Endodermal cell (in vitro differentiated cells): ENCODE measurements at regions not wholly inside any gene's neighbourhood (a gene's known extent, or its start where the extent isn't known, plus 50 kb on each side); places are given as distances from the start of the nearest gene placed in this dataset.

ENCODE experiments used
- DNase-seq: peaks from one replicate; pipeline ENCODE4 v3.0.0-alpha.2; 2017
- H3K27ac ChIP-seq: 2 replicates; pipeline ENCODE4 v1.5.1; 2013; ENCODE audit warnings: mild to moderate bottlenecking, low read depth, low read length, moderate library complexity
- H3K27me3 ChIP-seq: 2 replicates; pipeline ENCODE4 v1.6.1; 2013; ENCODE audit warnings: mild to moderate bottlenecking, low read length, moderate library complexity; ENCODE audit not compliant: insufficient read depth, control insufficient read depth, poor library complexity, severe bottlenecking
- H3K36me3 ChIP-seq: 2 replicates; pipeline ENCODE4 v1.7.0; 2013; ENCODE audit warnings: mild to moderate bottlenecking, low read length, moderate library complexity; ENCODE audit not compliant: control insufficient read depth, insufficient read depth
- H3K4me1 ChIP-seq: one replicate; pipeline ENCODE4 v1.7.0; 2013; ENCODE audit warnings: low read length; ENCODE audit not compliant: control insufficient read depth, insufficient read depth
- H3K4me3 ChIP-seq: 2 replicates; pipeline ENCODE4 v1.5.1; 2013; ENCODE audit warnings: mild to moderate bottlenecking, low read length, moderate library complexity
- H3K9ac ChIP-seq: 2 replicates; pipeline ENCODE4 v1.6.1; 2013; ENCODE audit warnings: mild to moderate bottlenecking, low read length, moderate library complexity; ENCODE audit not compliant: poor library complexity, severe bottlenecking; ENCODE audit errors: extremely low read depth
- H3K9me3 ChIP-seq: 2 replicates; pipeline ENCODE4 v1.6.1; 2013; ENCODE audit warnings: mild to moderate bottlenecking, low read length, moderate library complexity; ENCODE audit not compliant: control insufficient read depth
- H3K27ac Mint-ChIP-seq: 2 replicates; pipeline ENCODE4 v1.8.0; 2020; ENCODE audit warnings: mixed read lengths
- H3K27me3 Mint-ChIP-seq: 2 replicates; pipeline ENCODE4 v1.8.0; 2021; ENCODE audit warnings: mild to moderate bottlenecking, mixed read lengths; ENCODE audit not compliant: insufficient read depth
- H3K36me3 Mint-ChIP-seq: 2 replicates; pipeline ENCODE4 v1.8.0; 2020; ENCODE audit warnings: low read depth, mixed read lengths
- H3K4me1 Mint-ChIP-seq: 2 replicates; pipeline ENCODE4 v1.8.0; 2020; ENCODE audit warnings: mixed read lengths
- H3K4me3 Mint-ChIP-seq: 2 replicates; pipeline ENCODE4 v1.8.0; 2020; ENCODE audit warnings: mild to moderate bottlenecking, moderate library complexity, mixed read lengths
- H3K9me3 Mint-ChIP-seq: 2 replicates; pipeline ENCODE4 v1.8.0; 2020; ENCODE audit warnings: mild to moderate bottlenecking, mixed read lengths
- WGBS, 2 experiments: methylation state at CpG; one replicate each; pipeline versions ENCODE4 v1.1.5 to v1.1.7; 2013; ENCODE audit warnings: missing lambda C conversion rate in 2 of 2, mixed read lengths in 1 of 2; ENCODE audit not compliant: insufficient coverage in 1 of 2, insufficient read length in 1 of 2; 5-methylcytosine and 5-hydroxymethylcytosine counted together
- TF ChIP-seq, protein P1 (sequence below): fragments of 200-600 bp; sonication (generic); conservative IDR thresholded peaks from 2 replicates; pipeline ENCODE4 v1.5.0; 2021; ENCODE audit warnings: antibody characterized with exemption, mild to moderate bottlenecking

DNA sequence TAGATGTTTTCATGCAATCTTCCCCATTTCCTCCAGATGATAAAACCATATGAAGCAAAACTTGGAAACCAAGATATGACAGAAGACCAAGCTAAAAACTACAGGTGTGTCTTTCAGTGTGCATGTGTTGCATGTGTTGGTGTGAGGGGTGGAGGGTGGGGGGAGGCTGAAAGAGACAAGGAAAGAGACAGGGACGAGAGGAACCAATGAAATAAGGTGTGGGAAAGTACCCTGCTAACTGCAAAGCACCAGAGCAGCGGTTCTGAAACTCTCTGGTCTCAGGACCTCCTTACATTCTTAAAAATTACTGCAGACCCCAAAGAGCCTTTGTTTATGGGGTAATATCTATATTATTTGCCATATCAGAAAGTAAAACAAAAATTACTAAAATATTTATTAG lies 87.4 kb upstream of the HIVEP3 start:
- no peak overlapping the region for H3K4me3 Mint-ChIP-seq

DNA sequence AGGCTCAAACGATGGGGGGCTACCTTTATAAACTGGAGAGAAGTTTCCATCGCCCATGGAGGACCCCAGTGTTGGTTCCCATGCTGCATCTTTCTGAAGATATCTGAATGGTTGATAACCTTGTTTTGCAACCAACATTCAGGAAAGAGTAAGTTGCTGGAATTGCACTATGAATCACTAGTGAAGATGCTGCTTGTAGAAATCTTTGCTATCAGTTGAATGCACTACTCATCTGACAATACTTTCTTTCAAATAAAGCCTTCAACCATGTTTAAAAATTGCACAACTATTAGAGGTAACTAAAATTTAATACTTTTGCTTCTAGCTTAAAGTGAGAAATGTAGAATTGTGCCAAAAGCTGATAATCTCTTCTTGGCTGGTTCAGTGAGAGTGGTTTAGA lies 86.8 kb upstream of the HIVEP3 start:
- H3K36me3 ChIP-seq: no peaks in the 10 kb centered on the region

More for the DNA sequence above, 87.4 kb upstream of the HIVEP3 start:
- no peaks in the 10 kb centered on the region for H3K4me1 ChIP-seq
- no peaks in the 10 kb centered on the region for H3K36me3 ChIP-seq
- peaks cover 26% of the 10 kb centered on the region for H3K27me3 Mint-ChIP-seq
- WGBS, 2 experiments: 83 to 86% methylated on average over 2 of the region's 2 CpGs
- no peak overlapping the region for H3K4me3 ChIP-seq
- H3K9me3 Mint-ChIP-seq: no peaks in the 10 kb centered on the region
- H3K27ac ChIP-seq: no peak overlapping the region
- no peaks in the 10 kb centered on the region for H3K9me3 ChIP-seq
- H3K4me1 Mint-ChIP-seq: no peaks in the 10 kb centered on the region
- H3K27ac Mint-ChIP-seq: no peak overlapping the region
- DNase-seq: no peak
- H3K9ac ChIP-seq: no peak overlapping the region
- no peaks in the 10 kb centered on the region for H3K36me3 Mint-ChIP-seq
- TF ChIP-seq, protein P1, sequence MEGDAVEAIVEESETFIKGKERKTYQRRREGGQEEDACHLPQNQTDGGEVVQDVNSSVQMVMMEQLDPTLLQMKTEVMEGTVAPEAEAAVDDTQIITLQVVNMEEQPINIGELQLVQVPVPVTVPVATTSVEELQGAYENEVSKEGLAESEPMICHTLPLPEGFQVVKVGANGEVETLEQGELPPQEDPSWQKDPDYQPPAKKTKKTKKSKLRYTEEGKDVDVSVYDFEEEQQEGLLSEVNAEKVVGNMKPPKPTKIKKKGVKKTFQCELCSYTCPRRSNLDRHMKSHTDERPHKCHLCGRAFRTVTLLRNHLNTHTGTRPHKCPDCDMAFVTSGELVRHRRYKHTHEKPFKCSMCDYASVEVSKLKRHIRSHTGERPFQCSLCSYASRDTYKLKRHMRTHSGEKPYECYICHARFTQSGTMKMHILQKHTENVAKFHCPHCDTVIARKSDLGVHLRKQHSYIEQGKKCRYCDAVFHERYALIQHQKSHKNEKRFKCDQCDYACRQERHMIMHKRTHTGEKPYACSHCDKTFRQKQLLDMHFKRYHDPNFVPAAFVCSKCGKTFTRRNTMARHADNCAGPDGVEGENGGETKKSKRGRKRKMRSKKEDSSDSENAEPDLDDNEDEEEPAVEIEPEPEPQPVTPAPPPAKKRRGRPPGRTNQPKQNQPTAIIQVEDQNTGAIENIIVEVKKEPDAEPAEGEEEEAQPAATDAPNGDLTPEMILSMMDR: no peak
- H3K27me3 ChIP-seq: peaks cover 11% of the 10 kb centered on the region

DNA sequence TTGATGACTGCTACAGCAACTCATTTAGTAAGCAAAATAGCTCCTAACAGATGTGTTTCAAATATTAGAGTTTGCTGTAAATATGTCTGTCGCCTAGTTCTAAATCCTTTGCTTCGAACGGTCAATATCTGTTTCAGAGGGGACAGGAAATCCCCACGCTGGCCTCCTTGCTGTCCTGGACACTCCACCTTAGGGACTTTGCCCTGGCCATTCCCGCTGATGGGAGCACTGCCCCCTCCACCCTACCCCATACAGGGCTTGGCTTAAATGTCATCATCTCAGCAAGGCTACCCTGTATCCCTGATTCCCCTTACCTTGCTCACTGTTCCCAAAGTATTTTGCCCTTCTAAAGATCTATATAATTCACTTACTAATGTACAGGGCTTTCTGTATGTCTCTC lies 86.1 kb upstream of the HIVEP3 start:
- 88 to 100% methylated on average over 3 to 5 of the region's 5 CpGs for WGBS, 2 experiments
- Histone ChIP-seq H3K4me3 (no peak overlapping the region), H3K4me1 (no peaks in the 10 kb centered on the region), H3K9me3 (no peaks in the 10 kb centered on the region), H3K36me3 (no peaks in the 10 kb centered on the region), H3K9ac (no peak overlapping the region), H3K27me3 (peaks cover 7% of the 10 kb centered on the region), H3K27ac (no peak overlapping the region)
- H3K4me1 Mint-ChIP-seq: no peaks in the 10 kb centered on the region
- DNase-seq: no peak
- no peaks in the 10 kb centered on the region for H3K36me3 Mint-ChIP-seq
- H3K9me3 Mint-ChIP-seq: no peaks in the 10 kb centered on the region
- H3K27ac Mint-ChIP-seq: no peak overlapping the region
- H3K4me3 Mint-ChIP-seq: no peak overlapping the region
- peaks cover 19% of the 10 kb centered on the region for H3K27me3 Mint-ChIP-seq
- TF ChIP-seq, protein P1: no peak

More for the DNA sequence above, 86.8 kb upstream of the HIVEP3 start:
- TF ChIP-seq, protein P1: no peak
- peaks cover 21% of the 10 kb centered on the region for H3K27me3 Mint-ChIP-seq
- H3K27me3 ChIP-seq: peaks cover 10% of the 10 kb centered on the region
- no peak overlapping the region for H3K4me3 ChIP-seq
- no peak overlapping the region for H3K27ac ChIP-seq
- no peak overlapping the region for H3K9ac ChIP-seq
- H3K9me3 ChIP-seq: no peaks in the 10 kb centered on the region
- no peaks in the 10 kb centered on the region for H3K36me3 Mint-ChIP-seq
- no peak for DNase-seq
- no peaks in the 10 kb centered on the region for H3K4me1 ChIP-seq
- H3K4me3 Mint-ChIP-seq: no peak overlapping the region
- no peak overlapping the region for H3K27ac Mint-ChIP-seq
- no peaks in the 10 kb centered on the region for H3K4me1 Mint-ChIP-seq
- no peaks in the 10 kb centered on the region for H3K9me3 Mint-ChIP-seq
- WGBS, 2 experiments: 86 to 87% methylated on average over 2 of the region's 2 CpGs
